ENCODE measurements at regions not wholly inside any gene's neighbourhood (a gene's known extent, or its start where the extent isn't known, plus 50 kb on each side); places are given as distances from the start of the nearest gene placed in this dataset. TPM values are rescaled to one million over a fixed set of nuclear protein-coding genes. Genes with fewer than 3 reads are reported as not detected.

GRCh38 chr6:90650041-90650940 is 63.4 kb upstream of the MAP3K7 start:
- DNase-seq (ENCODE audit: low spot score), result no peak

GRCh38 chr6:90648873-90649272 is 62.0 kb upstream of the MAP3K7 start:
- no peak for DNase-seq (ENCODE audit: low spot score)

GRCh38 chr6:90646940-90647339 is 60.1 kb upstream of the MAP3K7 start:
- DNase-seq (ENCODE audit: low spot score), result no peak

- no peak for DNase-seq (ENCODE audit: low spot score)
These were observed 58.8 kb upstream of the MAP3K7 start for GRCh38 chr6:90645634-90646033.

GRCh38 chr6:90644492-90644891 is 57.6 kb upstream of the MAP3K7 start:
- DNase-seq (ENCODE audit: low spot score), result no peak

- no peak for DNase-seq (ENCODE audit: low spot score)
These were observed 56.5 kb upstream of the MAP3K7 start for GRCh38 chr6:90643381-90643780.

GRCh38 chr6:90637320-90637719 is 50.4 kb upstream of the MAP3K7 start:
- DNase-seq (ENCODE audit: low spot score), result no peak

Small RNA genes in the stretch of these regions (small RNA-seq; reads per million reads assigned to genes)
- not detected for gene MIR4643
- not detected for gene MTATP6P25
- gene MTCO1P56, result not detected
- gene MTND4LP19, result not detected
- gene RF00012, result 1.4 reads per million, percentile 50 among the genes with 10 or more reads in this experiment
- gene RN7SL415P, result 0.22 reads per million

All from HT-29 (cell line).